ENCODE measurements at regions not wholly inside any gene's neighbourhood (a gene's known extent, or its start where the extent isn't known, plus 50 kb on each side); places are given as distances from the start of the nearest gene placed in this dataset.

GRCh38 chr2:142574388-142574787 is 303.1 kb upstream of the KYNU start:
- TF ChIP-seq CTCF (IDR thresholded peaks at IDR 0.05) (no peak), POLR2AphosphoS5 (IDR thresholded peaks at IDR 0.05) (no peak)
